A673 (cell line): ENCODE measurements at regions not wholly inside any gene's neighbourhood (a gene's known extent, or its start where the extent isn't known, plus 50 kb on each side); places are given as distances from the start of the nearest gene placed in this dataset.

Experiments used
- EZH2 ChIP-seq: fragments of 200-600 bp; sonication (generic); IDR thresholded peaks from 2 replicates; pipeline ENCODE4 v1.6.1; 2017; ENCODE audit warnings: borderline replicate concordance, low read depth, mild to moderate bottlenecking, mixed read lengths, antibody characterized with exemption, low read length; ENCODE audit not compliant: poor library complexity, severe bottlenecking
- TF ChIP-seq, protein P1 (sequence below): fragments of 300-800, 200-600 bp; sonication (generic); conservative IDR thresholded peaks from 2 replicates; pipeline ENCODE4 v1.5.1; 2017; ENCODE audit warnings: low read depth, mild to moderate bottlenecking, antibody characterized with exemption, low read length, moderate library complexity, mixed read lengths

DNA sequence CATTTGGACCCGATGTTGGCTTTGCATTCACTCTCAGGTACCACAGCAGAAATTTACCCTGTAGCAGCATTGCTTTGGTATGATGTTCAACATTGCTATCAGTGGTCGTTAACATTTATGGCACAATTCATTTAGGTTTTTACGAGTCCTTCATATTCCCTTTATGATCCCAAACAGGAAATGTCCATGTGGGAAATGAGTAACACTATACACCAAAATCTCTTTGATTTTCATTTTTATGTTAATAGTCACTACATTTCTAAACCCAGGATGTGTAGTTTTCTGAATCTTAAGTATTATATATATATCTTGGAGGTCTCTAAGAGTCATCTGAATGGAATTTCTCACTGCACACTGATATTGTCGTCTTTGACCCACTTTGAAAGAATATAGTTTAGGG is 78.5 kb upstream of the RBMS3 start:
- TF ChIP-seq, protein P1, sequence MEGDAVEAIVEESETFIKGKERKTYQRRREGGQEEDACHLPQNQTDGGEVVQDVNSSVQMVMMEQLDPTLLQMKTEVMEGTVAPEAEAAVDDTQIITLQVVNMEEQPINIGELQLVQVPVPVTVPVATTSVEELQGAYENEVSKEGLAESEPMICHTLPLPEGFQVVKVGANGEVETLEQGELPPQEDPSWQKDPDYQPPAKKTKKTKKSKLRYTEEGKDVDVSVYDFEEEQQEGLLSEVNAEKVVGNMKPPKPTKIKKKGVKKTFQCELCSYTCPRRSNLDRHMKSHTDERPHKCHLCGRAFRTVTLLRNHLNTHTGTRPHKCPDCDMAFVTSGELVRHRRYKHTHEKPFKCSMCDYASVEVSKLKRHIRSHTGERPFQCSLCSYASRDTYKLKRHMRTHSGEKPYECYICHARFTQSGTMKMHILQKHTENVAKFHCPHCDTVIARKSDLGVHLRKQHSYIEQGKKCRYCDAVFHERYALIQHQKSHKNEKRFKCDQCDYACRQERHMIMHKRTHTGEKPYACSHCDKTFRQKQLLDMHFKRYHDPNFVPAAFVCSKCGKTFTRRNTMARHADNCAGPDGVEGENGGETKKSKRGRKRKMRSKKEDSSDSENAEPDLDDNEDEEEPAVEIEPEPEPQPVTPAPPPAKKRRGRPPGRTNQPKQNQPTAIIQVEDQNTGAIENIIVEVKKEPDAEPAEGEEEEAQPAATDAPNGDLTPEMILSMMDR: no peak
- TF ChIP-seq EZH2: no peak
